ENCODE measurements at regions not wholly inside any gene's neighbourhood (a gene's known extent, or its start where the extent isn't known, plus 50 kb on each side); places are given as distances from the start of the nearest gene placed in this dataset.

DNA sequence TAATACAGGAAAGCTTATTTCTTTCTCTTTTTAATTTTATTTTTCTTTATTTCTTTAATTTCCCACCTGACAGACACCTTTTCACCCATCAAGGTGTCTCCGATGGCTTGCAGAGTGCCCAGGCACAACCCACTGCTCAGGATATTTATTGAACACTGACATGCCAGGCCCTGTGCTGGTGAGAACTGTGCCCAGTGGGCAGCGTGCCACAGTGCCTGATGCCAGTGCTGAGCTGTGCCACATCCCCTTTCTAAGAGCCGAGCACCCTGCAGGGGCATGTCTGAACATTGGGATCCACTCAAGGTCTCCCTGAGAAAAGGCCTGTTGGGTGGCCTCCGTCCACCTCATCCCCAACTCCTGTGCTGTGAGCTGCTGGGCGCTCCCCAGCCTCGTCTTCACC is 158.6 kb upstream of the RAB6C start:
- TF ChIP-seq CTCF (conservative IDR thresholded peaks at IDR 0.05; ENCODE audit: low read depth, low read length) = no peak
- Histone ChIP-seq H3K79me2 (ENCODE audit: insufficient read depth, low read depth) (no peaks in the 10 kb centered on the region), H2AFZ (ENCODE audit: low read depth) (no peak overlapping the region), H3K4me3 (IDR thresholded peaks at IDR 0.05; ENCODE audit: insufficient read depth, low read depth, low read length) (no peak overlapping the region), H3K9ac (no peak overlapping the region), H3K27ac (no peak overlapping the region), H3K4me1 (ENCODE audit: low read depth, poor library complexity, severe bottlenecking) (no peaks in the 10 kb centered on the region), H3K27me3 (ENCODE audit: insufficient read depth, low read depth) (no peaks in the 10 kb centered on the region), H3K36me3 (ENCODE audit: insufficient read depth) (no peaks in the 10 kb centered on the region), H4K20me1 (ENCODE audit: insufficient read depth) (no peaks in the 10 kb centered on the region), H3K4me2 (no peak overlapping the region)

GRCh38 chr2:129821445-129821844 is 158.0 kb upstream of the RAB6C start:
- Histone ChIP-seq H3K9ac (no peak overlapping the region), H4K20me1 (ENCODE audit: insufficient read depth) (no peaks in the 10 kb centered on the region), H3K4me3 (IDR thresholded peaks at IDR 0.05; ENCODE audit: insufficient read depth, low read depth, low read length) (no peak overlapping the region), H3K4me1 (ENCODE audit: low read depth, poor library complexity, severe bottlenecking) (no peaks in the 10 kb centered on the region), H2AFZ (ENCODE audit: low read depth) (no peak overlapping the region), H3K36me3 (ENCODE audit: insufficient read depth) (no peaks in the 10 kb centered on the region), H3K4me2 (no peak overlapping the region), H3K27ac (no peak overlapping the region), H3K27me3 (ENCODE audit: insufficient read depth, low read depth) (no peaks in the 10 kb centered on the region), H3K79me2 (ENCODE audit: insufficient read depth, low read depth) (no peaks in the 10 kb centered on the region)
- TF ChIP-seq CTCF (conservative IDR thresholded peaks at IDR 0.05; ENCODE audit: low read depth, low read length) = no peak

- Histone ChIP-seq H3K4me2 (no peak overlapping the region), H3K9ac (no peak overlapping the region)
These were observed 156.4 kb upstream of the RAB6C start for GRCh38 chr2:129823044-129823443.

GRCh38 chr2:129827311-129828090 is 152.0 kb upstream of the RAB6C start:
- no peaks in the 10 kb centered on the region for H3K27me3 ChIP-seq (ENCODE audit: insufficient read depth, low read depth)
- H3K36me3 ChIP-seq (ENCODE audit: insufficient read depth) = no peaks in the 10 kb centered on the region
- no peak overlapping the region for H3K27ac ChIP-seq
- H3K4me2 ChIP-seq = no peak overlapping the region
- no peak overlapping the region for H2AFZ ChIP-seq (ENCODE audit: low read depth)
- H3K4me3 ChIP-seq (IDR thresholded peaks at IDR 0.05; ENCODE audit: insufficient read depth, low read depth, low read length) = no peak overlapping the region
- TF ChIP-seq CTCF (conservative IDR thresholded peaks at IDR 0.05; ENCODE audit: low read depth, low read length) = no peak
- no peaks in the 10 kb centered on the region for H3K79me2 ChIP-seq (ENCODE audit: insufficient read depth, low read depth)
- no peaks in the 10 kb centered on the region for H4K20me1 ChIP-seq (ENCODE audit: insufficient read depth)
- H3K4me1 ChIP-seq (ENCODE audit: low read depth, poor library complexity, severe bottlenecking) = no peaks in the 10 kb centered on the region
- no peak overlapping the region for H3K9ac ChIP-seq

More at GRCh38 chr2:129823044-129823443, 156.4 kb upstream of the RAB6C start:
- no peak for TF ChIP-seq CTCF (conservative IDR thresholded peaks at IDR 0.05; ENCODE audit: low read depth, low read length)
- H3K27ac ChIP-seq = no peak overlapping the region
- H3K27me3 ChIP-seq (ENCODE audit: insufficient read depth, low read depth) = no peaks in the 10 kb centered on the region
- H3K79me2 ChIP-seq (ENCODE audit: insufficient read depth, low read depth) = no peaks in the 10 kb centered on the region
- no peaks in the 10 kb centered on the region for H4K20me1 ChIP-seq (ENCODE audit: insufficient read depth)
- H3K4me3 ChIP-seq (IDR thresholded peaks at IDR 0.05; ENCODE audit: insufficient read depth, low read depth, low read length) = no peak overlapping the region
- H3K36me3 ChIP-seq (ENCODE audit: insufficient read depth) = no peaks in the 10 kb centered on the region
- no peak overlapping the region for H2AFZ ChIP-seq (ENCODE audit: low read depth)
- H3K4me1 ChIP-seq (ENCODE audit: low read depth, poor library complexity, severe bottlenecking) = no peaks in the 10 kb centered on the region

All from KMS-11 (cell line).